Kidney (tissue), 13 donors: ENCODE measurements at regions not wholly inside any gene's neighbourhood (a gene's known extent, or its start where the extent isn't known, plus 50 kb on each side); places are given as distances from the start of the nearest gene placed in this dataset.

Experiments
- DNase-seq, 5 donors: peaks; one replicate each; pipeline ENCODE4 v3.0.0-alpha.2; 2013 to 2020
- FAIRE-seq: peaks from 2 replicates; lab custom pipeline; 2012; peaks lifted over from hg19 to GRCh38; lab: Jason Lieb, UNC
- H3K27ac ChIP-seq, 2 donors: one replicate each; pipeline ENCODE4 v1.7.0; 2013; ENCODE audit warnings: low read depth in 2 of 2, low read length in 2 of 2, inconsistent platforms in 1 of 2
- H3K27me3 ChIP-seq: one replicate; pipeline ENCODE4 v1.7.1; 2013; ENCODE audit warnings: low read length, inconsistent platforms; ENCODE audit not compliant: control insufficient read depth, insufficient read depth
- H3K36me3 ChIP-seq, 3 donors: one replicate each; pipeline versions ENCODE4 v1.7.0 to v1.7.1; 2013; ENCODE audit warnings: low read length in 3 of 3, control low read depth in 1 of 3, inconsistent platforms in 1 of 3; ENCODE audit not compliant: insufficient read depth in 3 of 3, control insufficient read depth in 2 of 3
- H3K4me1 ChIP-seq, 3 donors: one replicate each; pipeline versions ENCODE4 v1.7.0 to v1.7.1; 2013; ENCODE audit warnings: low read length in 3 of 3, inconsistent platforms in 1 of 3, low read depth in 1 of 3; ENCODE audit not compliant: control insufficient read depth in 2 of 3, insufficient read depth in 2 of 3
- H3K4me3 ChIP-seq, 3 donors: one replicate each; pipeline versions ENCODE4 v1.7.0 to v1.8.1; 2013; ENCODE audit warnings: low read length in 3 of 3, control low read depth in 1 of 3, inconsistent platforms in 1 of 3
- H3K9ac ChIP-seq, 3 donors: one replicate each; pipeline versions ENCODE4 v1.7.0 to v1.7.1; 2013; ENCODE audit warnings: low read length in 3 of 3, control low read depth in 1 of 3, inconsistent platforms in 1 of 3
- H3K9me3 ChIP-seq, 3 donors: one replicate each; pipeline versions ENCODE4 v1.7.0 to v1.7.1; 2013; ENCODE audit warnings: low read length in 3 of 3, control low read depth in 1 of 3, inconsistent platforms in 1 of 3; ENCODE audit not compliant: control insufficient read depth in 2 of 3, insufficient read depth in 1 of 3
- intact Hi-C: fragments of 100-400 bp; cut with DNase I; formaldehyde crosslinking; loops from one replicate; pipeline ENCODE4 v1.11.1; 2022
- TF ChIP-seq, protein P1 (sequence below): IDR thresholded peaks from 3 replicates; pipeline ENCODE4 v1.5.1; 2012; ENCODE audit warnings: mild to moderate bottlenecking, moderate library complexity, borderline replicate concordance; ENCODE audit not compliant: insufficient read depth; ENCODE audit errors: extremely low read depth
- donor health status: control.
- donor health status: control.
- donor health status: control.
- donor health status: control.
- donor health status: control.
- donor health status: DM: yes; HTN: yes; CAD: no.
- donor health status: Normal renal cell carcinoma (clear cell type).

DNA sequence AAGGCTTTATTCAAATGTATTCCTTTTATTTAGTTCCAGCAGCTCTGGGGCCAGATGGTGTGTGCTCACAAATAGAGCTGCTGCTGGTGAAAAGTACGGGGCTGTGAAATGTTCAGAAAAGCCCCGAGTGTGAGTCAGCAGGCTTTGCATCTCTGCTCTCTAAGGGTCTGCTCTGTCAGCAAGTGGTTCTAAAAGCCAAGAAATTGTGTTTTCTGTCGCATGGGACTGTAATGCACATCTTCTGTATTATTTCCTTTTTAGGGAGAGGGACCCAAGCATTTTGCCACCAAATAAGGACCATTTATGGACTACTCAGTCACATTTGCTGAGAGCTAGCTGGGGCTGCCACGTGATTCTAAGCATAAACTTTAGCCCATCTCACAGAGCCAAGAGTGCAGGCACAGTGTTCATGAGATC is 82.9 kb upstream of the NHS start:
- Histone ChIP-seq H3K9me3 (no peaks in the 10 kb centered on the region), H3K27me3 (peaks cover 5% of the 10 kb centered on the region), H3K4me3 (no peak overlapping the region), H3K27ac (no peak overlapping the region), H3K4me1 (no peaks in the 10 kb centered on the region), H3K36me3 (no peaks in the 10 kb centered on the region), H3K9ac (no peak overlapping the region)
- FAIRE-seq (no peak), DNase-seq (peak in 2 of 5 donors; percentile 4 to 56)
- TF ChIP-seq, protein P1, sequence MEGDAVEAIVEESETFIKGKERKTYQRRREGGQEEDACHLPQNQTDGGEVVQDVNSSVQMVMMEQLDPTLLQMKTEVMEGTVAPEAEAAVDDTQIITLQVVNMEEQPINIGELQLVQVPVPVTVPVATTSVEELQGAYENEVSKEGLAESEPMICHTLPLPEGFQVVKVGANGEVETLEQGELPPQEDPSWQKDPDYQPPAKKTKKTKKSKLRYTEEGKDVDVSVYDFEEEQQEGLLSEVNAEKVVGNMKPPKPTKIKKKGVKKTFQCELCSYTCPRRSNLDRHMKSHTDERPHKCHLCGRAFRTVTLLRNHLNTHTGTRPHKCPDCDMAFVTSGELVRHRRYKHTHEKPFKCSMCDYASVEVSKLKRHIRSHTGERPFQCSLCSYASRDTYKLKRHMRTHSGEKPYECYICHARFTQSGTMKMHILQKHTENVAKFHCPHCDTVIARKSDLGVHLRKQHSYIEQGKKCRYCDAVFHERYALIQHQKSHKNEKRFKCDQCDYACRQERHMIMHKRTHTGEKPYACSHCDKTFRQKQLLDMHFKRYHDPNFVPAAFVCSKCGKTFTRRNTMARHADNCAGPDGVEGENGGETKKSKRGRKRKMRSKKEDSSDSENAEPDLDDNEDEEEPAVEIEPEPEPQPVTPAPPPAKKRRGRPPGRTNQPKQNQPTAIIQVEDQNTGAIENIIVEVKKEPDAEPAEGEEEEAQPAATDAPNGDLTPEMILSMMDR, result no peak
- intact Hi-C loops, result no loop called here

DNA sequence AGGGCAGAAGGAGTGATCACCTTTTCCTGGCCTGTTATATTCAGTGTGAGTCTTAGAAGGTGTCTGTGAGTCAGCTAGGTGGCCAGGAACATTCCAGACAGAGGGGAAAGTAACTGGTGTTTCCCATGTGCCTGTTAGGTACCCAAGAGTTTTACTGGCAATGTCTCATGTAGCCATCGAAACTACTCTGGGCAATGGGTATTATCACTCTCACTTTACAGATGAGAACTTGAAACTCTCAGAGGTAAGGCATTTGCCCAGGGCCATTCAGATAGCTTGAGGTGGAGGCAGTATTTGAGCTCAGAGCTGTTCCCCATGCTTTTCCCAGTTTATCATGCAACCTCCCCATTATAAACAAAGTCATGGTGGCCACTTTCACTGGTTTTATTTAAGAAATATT is 80.4 kb upstream of the NHS start:
- FAIRE-seq, result no peak
- TF ChIP-seq, protein P1, result no peak
- Histone ChIP-seq H3K36me3 (no peaks in the 10 kb centered on the region), H3K4me1 (no peaks in the 10 kb centered on the region), H3K4me3 (no peak overlapping the region), H3K27ac (no peak overlapping the region), H3K9me3 (no peaks in the 10 kb centered on the region), H3K9ac (no peak overlapping the region), H3K27me3 (peaks cover 5% of the 10 kb centered on the region)
- no peak for DNase-seq
- intact Hi-C loops, result no loop called here

GRCh38 chrX:17295791-17296190 is 79.2 kb upstream of the NHS start:
- Histone ChIP-seq H3K4me1 (no peaks in the 10 kb centered on the region), H3K27me3 (peaks cover 2% of the 10 kb centered on the region), H3K27ac (no peak overlapping the region), H3K36me3 (no peaks in the 10 kb centered on the region), H3K4me3 (no peak overlapping the region), H3K9ac (no peak overlapping the region), H3K9me3 (no peaks in the 10 kb centered on the region)
- intact Hi-C loops, result no loop called here
- TF ChIP-seq, protein P1, result no peak
- no peak for FAIRE-seq
- peak in 2 of 5 donors; percentile 8 to 45 for DNase-seq

DNA sequence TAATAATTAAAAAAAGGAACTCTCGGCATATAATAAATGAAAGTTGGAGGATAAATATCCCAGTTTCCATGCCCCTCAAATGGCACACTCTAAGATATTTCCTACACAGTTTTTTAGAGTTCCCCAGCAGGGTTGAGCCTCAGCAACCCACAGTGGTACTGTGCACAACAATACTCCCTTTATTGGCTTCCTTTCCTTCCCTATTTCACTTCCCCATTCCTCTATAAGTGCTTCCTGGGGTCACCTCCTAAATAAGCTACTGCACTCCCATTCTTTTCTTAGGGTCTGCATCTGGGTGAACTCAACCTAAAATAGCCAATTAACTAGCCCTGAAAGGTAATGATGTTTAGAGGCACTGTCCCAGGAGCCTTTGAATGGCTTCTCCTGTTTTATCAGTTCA is 76.4 kb upstream of the NHS start:
- no peak overlapping the region for H3K9ac ChIP-seq
- H3K27me3 ChIP-seq, result peaks cover 2% of the 10 kb centered on the region
- no peak for FAIRE-seq
- TF ChIP-seq, protein P1, result no peak
- intact Hi-C loops, result no loop called here
- no peak overlapping the region for H3K27ac ChIP-seq
- no peaks in the 10 kb centered on the region for H3K9me3 ChIP-seq
- H3K36me3 ChIP-seq, result no peaks in the 10 kb centered on the region
- DNase-seq, result no peak
- H3K4me3 ChIP-seq, result no peak overlapping the region
- H3K4me1 ChIP-seq, result no peaks in the 10 kb centered on the region
